ENCODE measurements at regions not wholly inside any gene's neighbourhood (a gene's known extent, or its start where the extent isn't known, plus 50 kb on each side); places are given as distances from the start of the nearest gene placed in this dataset.

- no peak for TF ChIP-seq CTCF (IDR thresholded peaks at IDR 0.05; ENCODE audit: low read depth, low read length)
- no peak for TF ChIP-seq EZH2phosphoT487 (IDR thresholded peaks at IDR 0.05; ENCODE audit: low read depth)
Measured at GRCh38 chr1:65097076-65097475, 50.9 kb upstream of the AK4 start.

All from OCI-LY3 (cell line).